K562 (cell line): ENCODE measurements at regions not wholly inside any gene's neighbourhood (a gene's known extent, or its start where the extent isn't known, plus 50 kb on each side); places are given as distances from the start of the nearest gene placed in this dataset.

Source experiments
- ATAC-seq: fragments of 200-7000 bp; cut with Tn5 transposase; 3 replicates; pipeline ENCODE4 v1.9.1; 2020; ENCODE audit warnings: moderate library complexity
- BruUV-seq: library from RNA; stranded (reverse); fragments of 400-500 nt; replicated peaks from 2 replicates; lab custom pipeline; 2021; lab: Mats Ljungman, UMichigan
- CTCF ChIA-PET: fragments of 300-600 bp; formaldehyde crosslinking; extraction: SDS; loops from one replicate; lab custom pipeline; 2021; ENCODE audit warnings: low intra/inter-chr PET ratio; lab: Yijun Ruan, JAX
- POLR2A ChIA-PET: fragments of 300-600, 350-650 bp; sonication (Branson Sonifier 250); formaldehyde crosslinking; extraction: SDS; loops from one replicate; lab custom pipeline; 2021; ENCODE audit warnings: antibody characterized with exemption, inconsistent platforms; lab: Yijun Ruan, JAX
- DNase-seq, 4 experiments: peaks; one replicate each; pipeline versions ENCODE4 v3.0.0 to v3.0.0-alpha.2; 2011 to 2018; ENCODE audit warnings: low spot score in 3 of 4, mixed read lengths in 3 of 4; ENCODE audit errors: extremely low read depth in 1 of 4
- FAIRE-seq: peaks from 2 replicates; lab custom pipeline; 2011; peaks lifted over from hg19 to GRCh38; lab: Jason Lieb, UNC
- H2AFZ ChIP-seq: 2 replicates; pipeline ENCODE4 v1.6.0; 2011; ENCODE audit warnings: low read depth, low read length, control low read depth, inconsistent platforms
- H3K27ac ChIP-seq: fragments of 200-600 bp; 3 replicates; pipeline ENCODE4 v1.8.0; 2011; ENCODE audit warnings: low read depth, mild to moderate bottlenecking, control low read depth, inconsistent platforms, low read length, moderate library complexity, mixed read lengths; ENCODE audit errors: extremely low read depth
- H3K27me3 ChIP-seq, 2 experiments: fragments of 300-600 bp in 1 of 2; 2 replicates in 1 of 2; 3 replicates in 1 of 2; pipeline versions ENCODE4 v1.6.0 to v1.8.0; 2011; ENCODE audit warnings: inconsistent platforms in 2 of 2, low read length in 2 of 2, mild to moderate bottlenecking in 1 of 2, mixed read lengths in 1 of 2, moderate library complexity in 1 of 2; ENCODE audit not compliant: control insufficient read depth in 2 of 2, insufficient read depth in 2 of 2
- H3K36me3 ChIP-seq: fragments of 300-600 bp; 3 replicates; pipeline ENCODE4 v1.8.0; 2011; ENCODE audit warnings: mild to moderate bottlenecking, low read length, inconsistent platforms; ENCODE audit not compliant: control insufficient read depth, insufficient read depth
- H3K4me1 ChIP-seq, 2 experiments: fragments of 200-600 bp in 1 of 2; replicated peaks in 1 of 2; 2 replicates in 1 of 2; 3 replicates in 1 of 2; pipeline versions ENCODE4 v1.5.1 to v1.8.0; 2011; ENCODE audit warnings: inconsistent platforms in 2 of 2, low read length in 2 of 2, mild to moderate bottlenecking in 1 of 2, mixed read lengths in 1 of 2, moderate library complexity in 1 of 2; ENCODE audit not compliant: control insufficient read depth in 2 of 2, insufficient read depth in 2 of 2
- H3K4me2 ChIP-seq: 2 replicates; pipeline ENCODE4 v1.6.1; 2011; ENCODE audit warnings: low read length, control low read depth, inconsistent platforms, mixed read lengths; ENCODE audit not compliant: insufficient read depth
- H3K4me3 ChIP-seq: fragments of 200-600 bp; sonication (generic), shearing (Covaris generic); 2 replicates; pipeline ENCODE4 v1.5.1; 2016; ENCODE audit warnings: control low read depth, inconsistent platforms
- H3K79me2 ChIP-seq: fragments of 200-600 bp; 3 replicates; pipeline ENCODE4 v1.8.0; 2011; ENCODE audit warnings: low read length, inconsistent platforms; ENCODE audit not compliant: control insufficient read depth, insufficient read depth
- H3K9ac ChIP-seq, 2 experiments: 2 replicates each; pipeline versions ENCODE4 v1.6.0 to v1.6.1; 2011; ENCODE audit warnings: low read depth in 2 of 2, low read length in 2 of 2, control low read depth in 1 of 2, inconsistent platforms in 1 of 2, mild to moderate bottlenecking in 1 of 2, mixed read lengths in 1 of 2; ENCODE audit not compliant: insufficient read depth in 1 of 2
- H3K9me1 ChIP-seq: one replicate; pipeline ENCODE4 v1.6.0; 2011; ENCODE audit warnings: inconsistent platforms, mild to moderate bottlenecking, low read length, moderate library complexity; ENCODE audit not compliant: control insufficient read depth, insufficient read depth
- H3K9me3 ChIP-seq: replicated peaks from 2 replicates; pipeline ENCODE4 v1.5.1; 2011; ENCODE audit warnings: low read depth, low read length, inconsistent platforms; ENCODE audit not compliant: control insufficient read depth, insufficient read depth
- H4K20me1 ChIP-seq: replicated peaks from 2 replicates; pipeline ENCODE4 v1.6.1; 2011; ENCODE audit warnings: low read length, inconsistent platforms, mixed read lengths; ENCODE audit not compliant: control insufficient read depth, insufficient read depth
- CC2D1A ChIP-seq: fragments of 450-650 bp; IDR thresholded peaks from 2 replicates; pipeline ENCODE4 v1.6.1; 2017; ENCODE audit warnings: mild to moderate bottlenecking
- DACH1 ChIP-seq: fragments of 450-650 bp; IDR thresholded peaks from 2 replicates; pipeline ENCODE4 v1.6.1; 2018; ENCODE audit not compliant: partially characterized antibody
- FOS ChIP-seq: IDR thresholded peaks from 3 replicates; pipeline ENCODE4 v1.6.1; 2011; ENCODE audit not compliant: insufficient read length; ENCODE audit errors: extremely low read depth
- NKRF ChIP-seq: fragments of 450-650 bp; IDR thresholded peaks from 2 replicates; pipeline ENCODE4 v1.6.1; 2016; ENCODE audit warnings: borderline replicate concordance
- SP2 ChIP-seq: IDR thresholded peaks from 2 replicates; pipeline ENCODE4 v1.6.1; 2011; ENCODE audit warnings: mild to moderate bottlenecking, low read depth, low read length, moderate library complexity; ENCODE audit not compliant: poor library complexity, severe bottlenecking; ENCODE audit errors: extremely low read depth
- SRSF1 ChIP-seq: fragments of 200-400 bp; formaldehyde crosslinking; IDR thresholded peaks from 2 replicates; pipeline ENCODE4 v1.6.1; 2017; ENCODE audit warnings: mild to moderate bottlenecking, low read depth, low read length, moderate library complexity
- SUPT5H ChIP-seq: fragments of 450-650 bp; IDR thresholded peaks from 2 replicates; pipeline ENCODE4 v1.6.1; 2016
- ZKSCAN3 ChIP-seq: fragments of 250-450 bp; sonication (Bioruptor Pico); IDR thresholded peaks from 2 replicates; pipeline ENCODE4 v1.4.0; 2020
- ZNF586 ChIP-seq: fragments of 450-650 bp; formaldehyde crosslinking; conservative IDR thresholded peaks from 2 replicates; pipeline ENCODE4 v1.4.0; 2020; ENCODE audit warnings: mild to moderate bottlenecking, moderate library complexity
- WGBS: fragments of 100-300 bp; shearing (Covaris generic); methylation state at CpG from one replicate; pipeline ENCODE4 v1.1.6; 2016; ENCODE audit warnings: low coverage, mixed read lengths; ENCODE audit not compliant: insufficient coverage; ENCODE audit errors: missing lambda C conversion rate; 5-methylcytosine and 5-hydroxymethylcytosine counted together
- in situ Hi-C: fragments of 300-500 bp; cut with MboI; formaldehyde crosslinking; loops from 4 replicates; pipeline ENCODE4 v1.15.0; 2018; ENCODE audit warnings: inconsistent platforms, mixed read lengths
- intact Hi-C: fragments of 100-400 bp; cut with micrococcal nuclease; formaldehyde crosslinking; loops from 2 replicates; pipeline ENCODE4 v1.14.2; 2022
- TF ChIP-seq, protein P1 (sequence below), 2 experiments: IDR thresholded peaks; 2 replicates each; pipeline ENCODE4 v1.6.1; 2011; ENCODE audit warnings: borderline replicate concordance in 1 of 2, control low read depth in 1 of 2, low read depth in 1 of 2, low read length in 1 of 2, mild to moderate bottlenecking in 1 of 2, mixed read lengths in 1 of 2, moderate library complexity in 1 of 2; ENCODE audit not compliant: insufficient read depth in 1 of 2, insufficient read length in 1 of 2, poor library complexity in 1 of 2, severe bottlenecking in 1 of 2; ENCODE audit errors: extremely low read depth in 1 of 2

GRCh38 chr7:52635021-52635420, 400.4 kb upstream of the POM121L12 start:
- no peak for ATAC-seq
- ChIA-PET CTCF (no interaction called here), POLR2A (no interaction called here)
- Histone ChIP-seq H3K4me3 (no peak overlapping the region), H3K79me2 (no peaks in the 10 kb centered on the region), H2AFZ (no peak overlapping the region), H3K36me3 (no peaks in the 10 kb centered on the region), H3K4me1 (no peaks in the 10 kb centered on the region), H3K4me2 (no peak overlapping the region), H3K27ac (no peak overlapping the region), H3K27me3 (no peaks in the 10 kb centered on the region), H3K9me3 (no peaks in the 10 kb centered on the region; the same call in 1 of the 2 replicates), H3K9me1 (no peaks in the 10 kb centered on the region), H4K20me1 (no peaks in the 10 kb centered on the region), H3K9ac (no peak overlapping the region)
- no peak for DNase-seq
- WGBS = 0% methylated on average over 3 of the region's 3 CpGs
- no TSS peak for BruUV-seq
- in situ Hi-C loops (no loop called here), intact Hi-C loops (no loop called here)
- FAIRE-seq = no peak
- no peak for TF ChIP-seq ZKSCAN3 (CRISPR knock-in tag)
- TF ChIP-seq DACH1 = no peak
- TF ChIP-seq FOS = no peak
- TF ChIP-seq SP2 = no peak
- TF ChIP-seq, protein P1, sequence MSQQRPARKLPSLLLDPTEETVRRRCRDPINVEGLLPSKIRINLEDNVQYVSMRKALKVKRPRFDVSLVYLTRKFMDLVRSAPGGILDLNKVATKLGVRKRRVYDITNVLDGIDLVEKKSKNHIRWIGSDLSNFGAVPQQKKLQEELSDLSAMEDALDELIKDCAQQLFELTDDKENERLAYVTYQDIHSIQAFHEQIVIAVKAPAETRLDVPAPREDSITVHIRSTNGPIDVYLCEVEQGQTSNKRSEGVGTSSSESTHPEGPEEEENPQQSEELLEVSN (IDR thresholded peaks at IDR 0.05; ENCODE audit: borderline replicate concordance in 1 of 2, extremely low read depth in 1 of 2, insufficient read depth in 1 of 2, insufficient read length in 1 of 2, low read depth in 1 of 2, low read length in 1 of 2, poor library complexity in 1 of 2, severe bottlenecking in 1 of 2) = no peak

GRCh38 chr7:52620849-52621248, 414.6 kb upstream of the POM121L12 start:
- intact Hi-C loops (no loop called here), in situ Hi-C loops (no loop called here)
- H3K27me3 ChIP-seq = no peaks in the 10 kb centered on the region
- H3K36me3 ChIP-seq = no peaks in the 10 kb centered on the region
- 0% methylated on average over 1 of the region's 1 CpG for WGBS
- no peaks in the 10 kb centered on the region for H3K79me2 ChIP-seq
- no peaks in the 10 kb centered on the region for H3K9me1 ChIP-seq
- H3K4me1 ChIP-seq = no peaks in the 10 kb centered on the region
- H3K4me2 ChIP-seq = no peak overlapping the region
- H4K20me1 ChIP-seq = no peaks in the 10 kb centered on the region
- no peak overlapping the region for H3K9ac ChIP-seq
- ATAC-seq (no peak), FAIRE-seq (no peak), DNase-seq (no peak)
- POLR2A ChIA-PET = no interaction called here
- H3K9me3 ChIP-seq = no peaks in the 10 kb centered on the region
- H2AFZ ChIP-seq = no peak overlapping the region
- CTCF ChIA-PET = no interaction called here
- H3K4me3 ChIP-seq = no peak overlapping the region
- no TSS peak for BruUV-seq
- H3K27ac ChIP-seq = no peak overlapping the region
- TF ChIP-seq SUPT5H (no peak), CC2D1A (no peak), NKRF (no peak), SRSF1 (no peak), ZNF586 (CRISPR knock-in tag) (no peak)
